Endothelial cell (in vitro differentiated cells): ENCODE measurements at regions not wholly inside any gene's neighbourhood (a gene's known extent, or its start where the extent isn't known, plus 50 kb on each side); places are given as distances from the start of the nearest gene placed in this dataset.

Experiments used
- DNase-seq: peaks from one replicate; pipeline ENCODE4 v3.0.0; 2021; ENCODE audit warnings: low spot score
- H3K27ac Mint-ChIP-seq: one replicate; pipeline ENCODE4 v1.8.0; 2021; ENCODE audit warnings: mixed read lengths, inconsistent platforms; ENCODE audit not compliant: unreplicated experiment
- H3K27me3 Mint-ChIP-seq: one replicate; pipeline ENCODE4 v1.8.0; 2021; ENCODE audit warnings: mild to moderate bottlenecking, moderate library complexity, mixed read lengths, inconsistent platforms; ENCODE audit not compliant: unreplicated experiment
- H3K36me3 Mint-ChIP-seq: one replicate; pipeline ENCODE4 v1.8.0; 2021; ENCODE audit warnings: mild to moderate bottlenecking, low read depth, mixed read lengths, inconsistent platforms; ENCODE audit not compliant: unreplicated experiment
- H3K4me1 Mint-ChIP-seq: one replicate; pipeline ENCODE4 v1.8.0; 2021; ENCODE audit warnings: mild to moderate bottlenecking, mixed read lengths, inconsistent platforms; ENCODE audit not compliant: unreplicated experiment
- H3K4me3 Mint-ChIP-seq: one replicate; pipeline ENCODE4 v1.8.0; 2021; ENCODE audit warnings: mild to moderate bottlenecking, mixed read lengths, inconsistent platforms; ENCODE audit not compliant: unreplicated experiment
- H3K9me3 Mint-ChIP-seq: one replicate; pipeline ENCODE4 v1.8.0; 2021; ENCODE audit warnings: mixed read lengths, inconsistent platforms; ENCODE audit not compliant: unreplicated experiment
- CTCF ChIP-seq: fragments of 200-600 bp; sonication (generic); IDR thresholded peaks from one replicate; pipeline ENCODE4 v1.5.0; 2021; ENCODE audit warnings: antibody characterized with exemption; ENCODE audit not compliant: unreplicated experiment

GRCh38 chr2:18119883-18120282 lies 241.4 kb downstream of the KCNS3 start:
- TF ChIP-seq CTCF: no peak
- no peak overlapping the region for H3K4me3 Mint-ChIP-seq

GRCh38 chr2:18118703-18119102 lies 240.2 kb downstream of the KCNS3 start:
- no peaks in the 10 kb centered on the region for H3K27me3 Mint-ChIP-seq
- no peaks in the 10 kb centered on the region for H3K4me1 Mint-ChIP-seq
- no peak overlapping the region for H3K27ac Mint-ChIP-seq
- no peak for TF ChIP-seq CTCF
- no peaks in the 10 kb centered on the region for H3K9me3 Mint-ChIP-seq
- no peak overlapping the region for H3K4me3 Mint-ChIP-seq
- DNase-seq: no peak
- H3K36me3 Mint-ChIP-seq: no peaks in the 10 kb centered on the region

More at GRCh38 chr2:18119883-18120282, 241.4 kb downstream of the KCNS3 start:
- Mint-ChIP-seq H3K9me3 (no peaks in the 10 kb centered on the region), H3K27me3 (no peaks in the 10 kb centered on the region), H3K36me3 (no peaks in the 10 kb centered on the region), H3K27ac (no peak overlapping the region), H3K4me1 (peaks cover 4% of the 10 kb centered on the region)
- DNase-seq: no peak

- DNase-seq: peak; percentile 46
Observed at GRCh38 chr2:18117592-18117991, 239.1 kb downstream of the KCNS3 start.

GRCh38 chr2:18110222-18110621 lies 231.8 kb downstream of the KCNS3 start:
- H3K36me3 Mint-ChIP-seq: no peaks in the 10 kb centered on the region
- no peaks in the 10 kb centered on the region for H3K27me3 Mint-ChIP-seq
- no peaks in the 10 kb centered on the region for H3K9me3 Mint-ChIP-seq
- DNase-seq: no peak
- H3K4me3 Mint-ChIP-seq: no peak overlapping the region
- TF ChIP-seq CTCF: no peak
- H3K27ac Mint-ChIP-seq: no peak overlapping the region
- peaks cover 3% of the 10 kb centered on the region for H3K4me1 Mint-ChIP-seq

More at GRCh38 chr2:18117592-18117991, 239.1 kb downstream of the KCNS3 start:
- no peak overlapping the region for H3K27ac Mint-ChIP-seq
- no peaks in the 10 kb centered on the region for H3K27me3 Mint-ChIP-seq
- no peak overlapping the region for H3K4me3 Mint-ChIP-seq
- H3K9me3 Mint-ChIP-seq: no peaks in the 10 kb centered on the region
- TF ChIP-seq CTCF: peak; percentile 44
- H3K4me1 Mint-ChIP-seq: no peaks in the 10 kb centered on the region
- no peaks in the 10 kb centered on the region for H3K36me3 Mint-ChIP-seq

- no peak for DNase-seq
- no peak for TF ChIP-seq CTCF
- no peaks in the 10 kb centered on the region for H3K9me3 Mint-ChIP-seq
- H3K4me3 Mint-ChIP-seq: no peak overlapping the region
- H3K4me1 Mint-ChIP-seq: peaks cover 3% of the 10 kb centered on the region
- H3K27me3 Mint-ChIP-seq: no peaks in the 10 kb centered on the region
- H3K36me3 Mint-ChIP-seq: no peaks in the 10 kb centered on the region
- H3K27ac Mint-ChIP-seq: no peak overlapping the region
Observed at GRCh38 chr2:18106841-18107240, 228.4 kb downstream of the KCNS3 start.
